OCI-LY3 (cell line): ENCODE measurements at regions not wholly inside any gene's neighbourhood (a gene's known extent, or its start where the extent isn't known, plus 50 kb on each side); places are given as distances from the start of the nearest gene placed in this dataset.

Experiments used
- EZH2phosphoT487 ChIP-seq: fragments of 200-600 bp; shearing (Covaris generic); IDR thresholded peaks from 2 replicates; pipeline ENCODE4 v1.6.1; 2018; ENCODE audit warnings: antibody characterized with exemption, mixed run types, low read depth
- TF ChIP-seq, protein P1 (sequence below): fragments of 200-600, 300-600 bp; sonication (generic); IDR thresholded peaks from 2 replicates; pipeline ENCODE4 v1.5.1; 2014; ENCODE audit warnings: antibody characterized with exemption, low read length, low read depth

DNA sequence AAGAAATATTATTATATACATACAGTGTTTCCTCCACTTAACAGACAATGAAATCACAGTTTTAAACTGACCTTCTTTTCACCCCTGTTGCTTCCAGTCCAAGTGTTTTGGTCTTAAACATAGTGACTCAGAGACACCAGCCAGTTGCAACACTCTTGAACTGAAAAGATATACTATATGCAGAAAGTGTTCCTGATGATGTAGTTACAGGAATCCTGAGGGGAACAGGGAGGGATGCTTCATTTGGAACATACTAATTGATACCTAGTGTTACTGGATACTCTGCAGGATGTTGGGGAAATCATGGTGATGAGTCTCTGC lies 420.8 kb downstream of the CCDC91 start:
- TF ChIP-seq, protein P1, sequence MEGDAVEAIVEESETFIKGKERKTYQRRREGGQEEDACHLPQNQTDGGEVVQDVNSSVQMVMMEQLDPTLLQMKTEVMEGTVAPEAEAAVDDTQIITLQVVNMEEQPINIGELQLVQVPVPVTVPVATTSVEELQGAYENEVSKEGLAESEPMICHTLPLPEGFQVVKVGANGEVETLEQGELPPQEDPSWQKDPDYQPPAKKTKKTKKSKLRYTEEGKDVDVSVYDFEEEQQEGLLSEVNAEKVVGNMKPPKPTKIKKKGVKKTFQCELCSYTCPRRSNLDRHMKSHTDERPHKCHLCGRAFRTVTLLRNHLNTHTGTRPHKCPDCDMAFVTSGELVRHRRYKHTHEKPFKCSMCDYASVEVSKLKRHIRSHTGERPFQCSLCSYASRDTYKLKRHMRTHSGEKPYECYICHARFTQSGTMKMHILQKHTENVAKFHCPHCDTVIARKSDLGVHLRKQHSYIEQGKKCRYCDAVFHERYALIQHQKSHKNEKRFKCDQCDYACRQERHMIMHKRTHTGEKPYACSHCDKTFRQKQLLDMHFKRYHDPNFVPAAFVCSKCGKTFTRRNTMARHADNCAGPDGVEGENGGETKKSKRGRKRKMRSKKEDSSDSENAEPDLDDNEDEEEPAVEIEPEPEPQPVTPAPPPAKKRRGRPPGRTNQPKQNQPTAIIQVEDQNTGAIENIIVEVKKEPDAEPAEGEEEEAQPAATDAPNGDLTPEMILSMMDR: no peak
- TF ChIP-seq EZH2phosphoT487: no peak
